ENCODE measurements at regions not wholly inside any gene's neighbourhood (a gene's known extent, or its start where the extent isn't known, plus 50 kb on each side); places are given as distances from the start of the nearest gene placed in this dataset.
"Not testable (repeated sequence)": the region's sequence is repeated elsewhere in the genome, so short reads cannot be mapped to it uniquely, and the experiment has no call there.

- DNase-seq: not testable (repeated sequence)
Measured at GRCh38 chr4:189736656-189737055, 204.0 kb upstream of the FRG1 start.

GRCh38 chr4:189740118-189740517 lies 200.6 kb upstream of the FRG1 start:
- not testable (repeated sequence) for DNase-seq

GRCh38 chr4:189740873-189741272 lies 199.8 kb upstream of the FRG1 start:
- DNase-seq: no peak

GRCh38 chr4:189753092-189753491 lies 187.6 kb upstream of the FRG1 start:
- not testable (repeated sequence) for DNase-seq

- no peak for DNase-seq
Measured at GRCh38 chr4:189763583-189763982, 177.1 kb upstream of the FRG1 start.

- no peak for DNase-seq
Measured at GRCh38 chr4:189765301-189765700, 175.4 kb upstream of the FRG1 start.

GRCh38 chr4:189765736-189766135 lies 174.9 kb upstream of the FRG1 start:
- DNase-seq: no peak

GRCh38 chr4:189767941-189768340 lies 172.7 kb upstream of the FRG1 start:
- DNase-seq: no peak

- no peak for DNase-seq
Measured at GRCh38 chr4:189769131-189769530, 171.5 kb upstream of the FRG1 start.

GRCh38 chr4:189771696-189772361 lies 168.8 kb upstream of the FRG1 start:
- no peak for DNase-seq

- DNase-seq: no peak
Measured at GRCh38 chr4:189773909-189774308, 166.8 kb upstream of the FRG1 start.

- no peak for DNase-seq
Measured at GRCh38 chr4:189779281-189779980, 161.2 kb upstream of the FRG1 start.

- no peak for DNase-seq
Measured at GRCh38 chr4:189780391-189780790, 160.3 kb upstream of the FRG1 start.

- DNase-seq: no peak
Measured at GRCh38 chr4:189784651-189785050, 156.0 kb upstream of the FRG1 start.

- no peak for DNase-seq
Measured at GRCh38 chr4:189785257-189785656, 155.4 kb upstream of the FRG1 start.

GRCh38 chr4:189786447-189786846 lies 154.2 kb upstream of the FRG1 start:
- DNase-seq: no peak

GRCh38 chr4:189787216-189788031 lies 153.2 kb upstream of the FRG1 start:
- DNase-seq: no peak

- peak; percentile 14 for DNase-seq
Measured at GRCh38 chr4:189792924-189793618, 147.6 kb upstream of the FRG1 start.

GRCh38 chr4:189800545-189801088 lies 140.1 kb upstream of the FRG1 start:
- DNase-seq: no peak

- DNase-seq: no peak
Measured at GRCh38 chr4:189802884-189803283, 137.8 kb upstream of the FRG1 start.

- no peak for DNase-seq
Measured at GRCh38 chr4:189804894-189805293, 135.8 kb upstream of the FRG1 start.

GRCh38 chr4:189806506-189806905 lies 134.2 kb upstream of the FRG1 start:
- no peak for DNase-seq

- no peak for DNase-seq
Measured at GRCh38 chr4:189807031-189807430, 133.6 kb upstream of the FRG1 start.
